ENCODE measurements at regions not wholly inside any gene's neighbourhood (a gene's known extent, or its start where the extent isn't known, plus 50 kb on each side); places are given as distances from the start of the nearest gene placed in this dataset.

- TF ChIP-seq CTCF (IDR thresholded peaks at IDR 0.05) = no peak
- no peak for TF ChIP-seq POLR2A (IDR thresholded peaks at IDR 0.05)
- TF ChIP-seq POLR2AphosphoS5 (IDR thresholded peaks at IDR 0.05; ENCODE audit: insufficient read depth in 1 of 2, low read depth in 1 of 2) = no peak
These were observed 136.7 kb upstream of the TLE3 start for GRCh38 chr15:70234256-70234905.
